22Rv1 (cell line): ENCODE measurements at regions not wholly inside any gene's neighbourhood (a gene's known extent, or its start where the extent isn't known, plus 50 kb on each side); places are given as distances from the start of the nearest gene placed in this dataset.

Experiments used
- CTCF ChIP-seq: fragments of 450-650 bp; IDR thresholded peaks from 2 replicates; pipeline ENCODE4 v1.5.1; 2017; ENCODE audit warnings: mild to moderate bottlenecking
- ZFX ChIP-seq: fragments of 450-650 bp; IDR thresholded peaks from 2 replicates; pipeline ENCODE4 v1.6.1; 2017; ENCODE audit warnings: antibody characterized with exemption, borderline replicate concordance

- TF ChIP-seq CTCF (no peak), ZFX (no peak)
These were observed 76.4 kb upstream of the TRPM1 start for GRCh38 chr15:31177951-31178350.
